ENCODE measurements at regions not wholly inside any gene's neighbourhood (a gene's known extent, or its start where the extent isn't known, plus 50 kb on each side); places are given as distances from the start of the nearest gene placed in this dataset.

GRCh38 chr6:132096245-132096644 lies 145.1 kb upstream of the CCN2 start:
- TF ChIP-seq POLR2A (IDR thresholded peaks at IDR 0.05) (no peak), CTCF (IDR thresholded peaks at IDR 0.05) (no peak)
- H3K4me3 ChIP-seq (ENCODE audit: low read depth, poor library complexity, severe bottlenecking): no peak overlapping the region
- intact Hi-C loops (cut with DNase I; ENCODE audit: low total_unique reads): no loop called here
- 58 to 78% methylated on average over 3 of the region's 3 CpGs for WGBS, 2 donors
- DNase-seq (ENCODE audit: low spot score in 2 of 2): peak in 1 of 2 donors; percentile 37

- no peak overlapping the region for H3K4me3 ChIP-seq (ENCODE audit: low read depth, poor library complexity, severe bottlenecking)
- intact Hi-C loops (cut with DNase I; ENCODE audit: low total_unique reads): no loop called here
- no peak for DNase-seq (ENCODE audit: low spot score in 2 of 2)
- WGBS, 2 donors: 70 to 77% methylated on average over 2 of the region's 2 CpGs
- no peak for TF ChIP-seq POLR2A (IDR thresholded peaks at IDR 0.05)
- TF ChIP-seq CTCF (IDR thresholded peaks at IDR 0.05): no peak
These were observed 138.0 kb upstream of the CCN2 start for GRCh38 chr6:132089173-132089572.

GRCh38 chr6:132088150-132088549 lies 137.0 kb upstream of the CCN2 start:
- intact Hi-C loops (cut with DNase I; ENCODE audit: low total_unique reads): no loop called here
- 91 to 93% methylated on average over 2 of the region's 2 CpGs for whole genome bisulfite sequencing, 2 donors
- no peak for TF ChIP-seq POLR2A (IDR thresholded peaks at IDR 0.05)
- TF ChIP-seq CTCF (IDR thresholded peaks at IDR 0.05): no peak

GRCh38 chr6:132087391-132087790 lies 136.2 kb upstream of the CCN2 start:
- intact Hi-C loops (cut with DNase I; ENCODE audit: low total_unique reads): no loop called here
- TF ChIP-seq CTCF (IDR thresholded peaks at IDR 0.05): no peak
- TF ChIP-seq POLR2A (IDR thresholded peaks at IDR 0.05): no peak
- DNase-seq (ENCODE audit: low spot score in 2 of 2): no peak
- H3K4me3 ChIP-seq (ENCODE audit: low read depth, poor library complexity, severe bottlenecking): no peak overlapping the region
- WGBS, 2 donors: 37 to 59% methylated on average over 2 of the region's 2 CpGs

More at GRCh38 chr6:132088150-132088549, 137.0 kb upstream of the CCN2 start:
- DNase-seq (ENCODE audit: low spot score in 2 of 2): no peak
- H3K4me3 ChIP-seq (ENCODE audit: low read depth, poor library complexity, severe bottlenecking): no peak overlapping the region

- DNase-seq (ENCODE audit: low spot score in 2 of 2): no peak
- TF ChIP-seq POLR2A (IDR thresholded peaks at IDR 0.05): no peak
- TF ChIP-seq CTCF (IDR thresholded peaks at IDR 0.05): no peak
- intact Hi-C loops (cut with DNase I; ENCODE audit: low total_unique reads): no loop called here
- 57 to 67% methylated on average over 5 of the region's 5 CpGs for WGBS, 2 donors
- no peak overlapping the region for H3K4me3 ChIP-seq (ENCODE audit: low read depth, poor library complexity, severe bottlenecking)
These were observed 134.6 kb upstream of the CCN2 start for GRCh38 chr6:132085731-132086130.

- WGBS, 2 donors: 84 to 88% methylated on average over 3 of the region's 3 CpGs
- no peak for TF ChIP-seq CTCF (IDR thresholded peaks at IDR 0.05)
- no peak for TF ChIP-seq POLR2A (IDR thresholded peaks at IDR 0.05)
- intact Hi-C loops (cut with DNase I; ENCODE audit: low total_unique reads): no loop called here
- DNase-seq (ENCODE audit: low spot score in 2 of 2): no peak
- H3K4me3 ChIP-seq (ENCODE audit: low read depth, poor library complexity, severe bottlenecking): no peak overlapping the region
These were observed 133.8 kb upstream of the CCN2 start for GRCh38 chr6:132084811-132085509.

Measured in lower leg skin (tissue), 4 donors.